ENCODE measurements at regions not wholly inside any gene's neighbourhood (a gene's known extent, or its start where the extent isn't known, plus 50 kb on each side); places are given as distances from the start of the nearest gene placed in this dataset.

DNA sequence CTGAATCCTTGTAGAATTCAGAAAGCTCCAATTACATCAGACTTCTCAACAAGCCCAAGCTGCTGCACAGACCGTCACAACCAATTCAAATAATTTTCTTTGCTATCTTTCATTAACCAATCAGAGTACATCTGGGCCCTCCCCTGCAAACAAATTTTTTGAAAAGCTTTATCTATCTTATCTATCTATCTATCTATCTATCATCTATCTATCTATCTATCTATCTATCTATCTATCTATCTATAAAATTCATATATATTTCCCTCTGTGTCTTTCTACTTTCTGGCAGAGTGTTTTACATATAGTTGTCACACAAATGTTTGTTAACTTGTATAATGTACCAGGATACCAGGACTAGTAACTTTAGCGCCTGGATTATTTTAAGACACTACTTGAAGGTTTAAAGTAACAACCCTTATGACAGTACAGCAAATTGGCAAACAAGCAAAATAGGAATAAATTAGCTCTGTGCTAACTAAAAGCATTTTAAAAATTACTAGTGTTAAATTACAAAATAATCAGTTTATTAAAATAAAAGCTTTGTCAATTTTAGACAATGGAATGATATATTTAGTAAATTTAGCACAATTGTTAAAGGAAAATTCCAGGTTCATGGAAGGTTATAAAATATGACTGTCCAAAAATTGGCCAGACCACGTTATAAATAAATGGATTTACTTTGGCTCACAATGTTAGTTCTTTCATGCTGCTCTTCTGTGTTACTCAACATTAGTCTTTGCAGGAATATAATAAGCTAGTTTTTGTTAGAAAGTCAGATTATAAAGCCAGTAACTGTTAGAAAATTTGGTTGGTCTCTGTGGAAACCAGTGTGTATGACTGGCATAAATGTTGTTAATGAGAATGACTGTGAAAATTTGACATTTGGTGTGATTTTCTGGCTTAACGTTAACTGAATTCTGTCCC is 138.6 kb downstream of the SUCNR1 start:
- Histone ChIP-seq H3K4me3 (no peak overlapping the region), H3K9me3 (no peaks in the 10 kb centered on the region), H3K27me3 (replicated peaks; ENCODE audit: insufficient read depth) (no peaks in the 10 kb centered on the region), H3K4me1 (replicated peaks) (no peaks in the 10 kb centered on the region), H3K36me3 (no peaks in the 10 kb centered on the region), H3K27ac (no peak overlapping the region)
- DNase-seq (ENCODE audit: low spot score): no peak
- TF ChIP-seq, protein P1, sequence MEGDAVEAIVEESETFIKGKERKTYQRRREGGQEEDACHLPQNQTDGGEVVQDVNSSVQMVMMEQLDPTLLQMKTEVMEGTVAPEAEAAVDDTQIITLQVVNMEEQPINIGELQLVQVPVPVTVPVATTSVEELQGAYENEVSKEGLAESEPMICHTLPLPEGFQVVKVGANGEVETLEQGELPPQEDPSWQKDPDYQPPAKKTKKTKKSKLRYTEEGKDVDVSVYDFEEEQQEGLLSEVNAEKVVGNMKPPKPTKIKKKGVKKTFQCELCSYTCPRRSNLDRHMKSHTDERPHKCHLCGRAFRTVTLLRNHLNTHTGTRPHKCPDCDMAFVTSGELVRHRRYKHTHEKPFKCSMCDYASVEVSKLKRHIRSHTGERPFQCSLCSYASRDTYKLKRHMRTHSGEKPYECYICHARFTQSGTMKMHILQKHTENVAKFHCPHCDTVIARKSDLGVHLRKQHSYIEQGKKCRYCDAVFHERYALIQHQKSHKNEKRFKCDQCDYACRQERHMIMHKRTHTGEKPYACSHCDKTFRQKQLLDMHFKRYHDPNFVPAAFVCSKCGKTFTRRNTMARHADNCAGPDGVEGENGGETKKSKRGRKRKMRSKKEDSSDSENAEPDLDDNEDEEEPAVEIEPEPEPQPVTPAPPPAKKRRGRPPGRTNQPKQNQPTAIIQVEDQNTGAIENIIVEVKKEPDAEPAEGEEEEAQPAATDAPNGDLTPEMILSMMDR (IDR thresholded peaks at IDR 0.05): no peak
- TF ChIP-seq POLR2AphosphoS5 (IDR thresholded peaks at IDR 0.05) (no peak), POLR2A (IDR thresholded peaks at IDR 0.05) (no peak)
- intact Hi-C loops (cut with DNase I): no loop called here
- 50% methylated on average over 4 of the region's 4 CpGs for WGBS

DNA sequence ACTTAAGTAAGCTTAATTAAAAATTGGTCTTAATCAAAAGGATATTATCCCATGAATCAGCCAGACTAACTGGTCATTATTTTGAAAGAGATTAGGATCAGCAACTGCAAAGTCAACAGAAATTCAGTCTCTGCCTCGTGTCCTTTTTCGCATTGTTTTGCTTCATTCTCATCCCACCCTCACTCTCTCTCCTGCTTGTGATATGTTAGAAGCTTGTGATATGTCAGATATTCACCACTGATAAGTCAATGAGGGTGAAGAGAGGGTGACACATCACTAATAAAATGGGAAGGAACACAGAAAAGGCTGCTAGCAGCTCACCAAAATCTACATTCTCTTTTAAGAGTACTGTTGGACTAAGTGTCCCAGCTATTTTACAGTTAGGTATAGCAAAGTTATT is 146.1 kb downstream of the SUCNR1 start:
- Histone ChIP-seq H3K27me3 (replicated peaks; ENCODE audit: insufficient read depth) (no peaks in the 10 kb centered on the region), H3K4me1 (replicated peaks) (no peaks in the 10 kb centered on the region), H3K36me3 (no peaks in the 10 kb centered on the region), H3K27ac (no peak overlapping the region), H3K4me3 (no peak overlapping the region), H3K9me3 (no peaks in the 10 kb centered on the region)
- 16% methylated on average over 2 of the region's 2 CpGs for WGBS
- TF ChIP-seq, protein P1 (IDR thresholded peaks at IDR 0.05): no peak
- TF ChIP-seq POLR2A (IDR thresholded peaks at IDR 0.05) (no peak), POLR2AphosphoS5 (IDR thresholded peaks at IDR 0.05) (no peak)
- intact Hi-C loops (cut with DNase I): no loop called here
- DNase-seq (ENCODE audit: low spot score): no peak

DNA sequence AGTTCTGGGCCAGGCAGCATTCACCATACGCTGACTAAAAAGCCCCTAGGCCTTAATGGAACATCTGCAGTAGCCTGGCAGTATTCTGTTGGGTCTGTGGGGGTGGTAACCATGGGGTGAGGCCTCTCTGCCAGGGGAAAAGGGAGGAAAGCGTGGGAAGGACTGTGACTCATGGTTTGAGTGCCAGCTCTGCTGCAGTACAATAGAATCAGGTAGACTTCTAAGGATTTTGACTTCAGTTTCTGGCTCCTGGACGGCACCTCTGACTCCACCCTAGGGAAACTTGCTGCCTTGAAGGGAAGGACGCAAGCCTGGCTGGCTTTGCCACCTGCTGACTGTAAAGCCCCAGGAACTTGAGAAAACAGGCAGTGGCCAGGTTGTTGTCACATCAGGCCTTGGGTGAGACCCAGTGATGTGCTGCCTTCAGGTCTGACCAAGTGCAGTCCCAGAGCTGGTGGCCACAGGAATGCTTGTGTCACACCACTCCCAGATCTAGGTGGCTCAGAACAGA is 148.6 kb downstream of the SUCNR1 start:
- intact Hi-C loops (cut with DNase I): no loop called here
- Histone ChIP-seq H3K4me3 (no peak overlapping the region), H3K4me1 (replicated peaks) (no peaks in the 10 kb centered on the region), H3K27ac (no peak overlapping the region), H3K27me3 (replicated peaks; ENCODE audit: insufficient read depth) (no peaks in the 10 kb centered on the region), H3K9me3 (no peaks in the 10 kb centered on the region), H3K36me3 (no peaks in the 10 kb centered on the region)
- TF ChIP-seq POLR2A (IDR thresholded peaks at IDR 0.05) (no peak), POLR2AphosphoS5 (IDR thresholded peaks at IDR 0.05) (no peak)
- TF ChIP-seq, protein P1 (IDR thresholded peaks at IDR 0.05): no peak
- no peak for DNase-seq (ENCODE audit: low spot score)
- 70% methylated on average over 4 of the region's 4 CpGs for WGBS

DNA sequence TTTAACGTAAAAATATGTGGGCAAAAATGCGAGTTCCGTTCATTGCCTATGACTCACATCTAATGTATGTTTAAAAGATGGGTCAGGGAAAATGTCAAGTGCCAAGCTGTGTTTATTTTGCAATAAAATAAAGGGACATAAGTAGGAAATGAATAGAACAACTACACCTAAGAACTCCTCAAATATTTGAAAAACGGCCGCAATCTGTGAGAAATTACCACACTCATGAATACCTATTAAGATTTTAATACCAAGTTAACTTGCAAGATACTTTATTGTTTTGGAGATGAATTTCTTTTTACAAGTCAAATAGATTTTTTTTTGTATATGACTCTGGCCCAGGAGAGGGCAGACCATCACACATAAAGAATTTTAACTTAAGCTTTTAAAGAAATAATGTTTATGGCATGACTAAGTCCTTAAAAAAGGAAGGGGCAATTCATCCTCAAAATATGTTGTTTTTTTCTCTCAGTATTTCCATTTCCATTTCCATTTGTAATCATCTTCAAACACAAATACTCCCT is 152.7 kb downstream of the SUCNR1 start:
- Histone ChIP-seq H3K27ac (no peak overlapping the region), H3K4me1 (replicated peaks) (no peaks in the 10 kb centered on the region), H3K27me3 (replicated peaks; ENCODE audit: insufficient read depth) (no peaks in the 10 kb centered on the region), H3K4me3 (no peak overlapping the region), H3K9me3 (no peaks in the 10 kb centered on the region), H3K36me3 (no peaks in the 10 kb centered on the region)
- WGBS: 43% methylated on average over 5 of the region's 5 CpGs
- intact Hi-C loops (cut with DNase I): no loop called here
- TF ChIP-seq POLR2A (IDR thresholded peaks at IDR 0.05): no peak
- TF ChIP-seq, protein P1 (IDR thresholded peaks at IDR 0.05): peak in 1 of 4 experiments; percentile 36
- DNase-seq (ENCODE audit: low spot score): no peak

All from prostate gland (tissue), 2 donors.